IMR-90 (cell line): ENCODE measurements at regions not wholly inside any gene's neighbourhood (a gene's known extent, or its start where the extent isn't known, plus 50 kb on each side); places are given as distances from the start of the nearest gene placed in this dataset.

Source experiments
- CEBPB ChIP-seq: IDR thresholded peaks from 2 replicates; pipeline ENCODE4 v1.6.1; 2012; ENCODE audit warnings: low read depth, low read length, improper control_type of control experiment
- CHD1 ChIP-seq: IDR thresholded peaks from 2 replicates; pipeline ENCODE4 v1.6.1; 2012; ENCODE audit warnings: low read depth, low read length, improper control_type of control experiment
- CTCF ChIP-seq: conservative IDR thresholded peaks from 2 replicates; pipeline ENCODE4 v1.5.1; 2012; ENCODE audit warnings: mild to moderate bottlenecking, low read depth, low read length, improper control_type of control experiment
- ELK1 ChIP-seq: fragments of 150-350 bp; IDR thresholded peaks from 2 replicates; pipeline ENCODE4 v1.6.1; 2016; ENCODE audit warnings: low read depth, mild to moderate bottlenecking, low read length, moderate library complexity, borderline replicate concordance
- FOS ChIP-seq: fragments of 150-350 bp; IDR thresholded peaks from 2 replicates; pipeline ENCODE4 v1.6.1; 2016; ENCODE audit warnings: low read depth, low read length
- MAZ ChIP-seq: IDR thresholded peaks from 2 replicates; pipeline ENCODE4 v1.6.1; 2012; ENCODE audit warnings: low read depth, mild to moderate bottlenecking, low read length, improper control_type of control experiment, moderate library complexity, borderline replicate concordance
- MXI1 ChIP-seq: IDR thresholded peaks from 2 replicates; pipeline ENCODE4 v1.6.1; 2012; ENCODE audit warnings: low read depth, mild to moderate bottlenecking, low read length, moderate library complexity, borderline replicate concordance
- POLR2A ChIP-seq: IDR thresholded peaks from 2 replicates; pipeline ENCODE4 v1.6.1; 2012; ENCODE audit warnings: mild to moderate bottlenecking, low read depth, low read length
- RAD21 ChIP-seq: IDR thresholded peaks from 2 replicates; pipeline ENCODE4 v1.6.1; 2012; ENCODE audit warnings: low read length, improper control_type of control experiment
- RCOR1 ChIP-seq: IDR thresholded peaks from 2 replicates; pipeline ENCODE4 v1.6.1; 2012; ENCODE audit warnings: mild to moderate bottlenecking, low read length, improper control_type of control experiment; ENCODE audit not compliant: insufficient replicate concordance
- USF2 ChIP-seq: fragments of 150-350 bp; IDR thresholded peaks from 2 replicates; pipeline ENCODE4 v1.6.1; 2017; ENCODE audit warnings: mild to moderate bottlenecking, antibody characterized with exemption, low read length, low read depth

GRCh38 chr1:244326757-244327156, 125.0 kb downstream of the ADSS2 start:
- TF ChIP-seq POLR2A (no peak), CEBPB (no peak), CTCF (no peak), MXI1 (no peak), USF2 (no peak), CHD1 (no peak), ELK1 (no peak), RAD21 (no peak), RCOR1 (no peak), MAZ (no peak), FOS (no peak)
